Suprapubic skin (tissue), 3 donors: ENCODE measurements at regions not wholly inside any gene's neighbourhood (a gene's known extent, or its start where the extent isn't known, plus 50 kb on each side); places are given as distances from the start of the nearest gene placed in this dataset.

ENCODE experiments used
- CTCF ChIP-seq, 2 donors: fragments of 200-600 bp in 1 of 2; fragments of 450-650 bp in 1 of 2; sonication (generic) in 1 of 2; IDR thresholded peaks; one replicate each; pipeline ENCODE4 v1.5.1; 2016 to 2019; ENCODE audit warnings: antibody characterized with exemption in 2 of 2, mild to moderate bottlenecking in 1 of 2, moderate library complexity in 1 of 2
- EP300 ChIP-seq: sonication (generic); formaldehyde crosslinking; IDR thresholded peaks from one replicate; pipeline ENCODE4 v1.6.1; 2017; ENCODE audit warnings: antibody characterized with exemption
- POLR2A ChIP-seq, 2 donors: fragments of 450-650 bp; IDR thresholded peaks; one replicate each; pipeline ENCODE4 v1.6.1; 2017; ENCODE audit warnings: antibody characterized with exemption in 2 of 2, mild to moderate bottlenecking in 2 of 2, moderate library complexity in 2 of 2

- TF ChIP-seq EP300 (no peak), CTCF (IDR thresholded peaks at IDR 0.05) (no peak), POLR2A (IDR thresholded peaks at IDR 0.05) (no peak)
Observed at GRCh38 chr6:1113916-1114540, 197.9 kb upstream of the FOXQ1 start.
